Frontal cortex (tissue), 3 donors: ENCODE measurements at regions not wholly inside any gene's neighbourhood (a gene's known extent, or its start where the extent isn't known, plus 50 kb on each side); places are given as distances from the start of the nearest gene placed in this dataset.

Experiments
- DNase-seq, 2 donors: peaks; one replicate each; pipeline ENCODE4 v3.0.0; 2012; ENCODE audit warnings: low spot score in 2 of 2
- FAIRE-seq: peaks from 2 replicates; lab custom pipeline; 2012; peaks lifted over from hg19 to GRCh38; lab: Jason Lieb, UNC
- donor health status: control.
- donor health status: control.
- donor health status: control.

GRCh38 chr18:25875551-25876240 lies 214.7 kb downstream of the SS18 start:
- FAIRE-seq = no peak
- no peak for DNase-seq

GRCh38 chr18:25873833-25874232 lies 216.6 kb downstream of the SS18 start:
- DNase-seq (no peak), FAIRE-seq (no peak)

GRCh38 chr18:25866331-25866730 lies 224.1 kb downstream of the SS18 start:
- DNase-seq = no peak
- no peak for FAIRE-seq

- no peak for DNase-seq
- no peak for FAIRE-seq
Observed at GRCh38 chr18:25862881-25863600, 227.4 kb downstream of the SS18 start.

- no peak for DNase-seq
- FAIRE-seq = no peak
Observed at GRCh38 chr18:25853691-25854433, 236.6 kb downstream of the SS18 start.

GRCh38 chr18:25843791-25844190 lies 246.6 kb downstream of the SS18 start:
- DNase-seq = no peak
- FAIRE-seq = no peak

- DNase-seq = no peak
- no peak for FAIRE-seq
Observed at GRCh38 chr18:25842665-25843064, 247.7 kb downstream of the SS18 start.

- no peak for DNase-seq
- FAIRE-seq = no peak
Observed at GRCh38 chr18:25834061-25834460, 256.4 kb downstream of the SS18 start.

GRCh38 chr18:25832001-25832604 lies 258.3 kb downstream of the SS18 start:
- DNase-seq (peak; percentile 4 to 27), FAIRE-seq (no peak)

GRCh38 chr18:25831301-25831701 lies 259.1 kb downstream of the SS18 start:
- DNase-seq = no peak
- no peak for FAIRE-seq

- no peak for FAIRE-seq
- no peak for DNase-seq
Observed at GRCh38 chr18:25830787-25831186, 259.6 kb downstream of the SS18 start.

- no peak for FAIRE-seq
- no peak for DNase-seq
Observed at GRCh38 chr18:25827961-25828561, 262.4 kb downstream of the SS18 start.

- FAIRE-seq (no peak), DNase-seq (no peak)
Observed at GRCh38 chr18:25827228-25827627, 263.2 kb downstream of the SS18 start.

- no peak for FAIRE-seq
- no peak for DNase-seq
Observed at GRCh38 chr18:25826823-25827222, 263.6 kb downstream of the SS18 start.

GRCh38 chr18:25825979-25826776 lies 264.2 kb downstream of the SS18 start:
- DNase-seq = no peak

GRCh38 chr18:25825056-25825455 lies 265.4 kb downstream of the SS18 start:
- FAIRE-seq = no peak

More at GRCh38 chr18:25825979-25826776, 264.2 kb downstream of the SS18 start:
- FAIRE-seq = no peak

GRCh38 chr18:25819746-25820363 lies 270.6 kb downstream of the SS18 start:
- DNase-seq = no peak

More at GRCh38 chr18:25825056-25825455, 265.4 kb downstream of the SS18 start:
- no peak for DNase-seq

GRCh38 chr18:25818505-25818904 lies 271.9 kb downstream of the SS18 start:
- FAIRE-seq (no peak), DNase-seq (no peak)

More at GRCh38 chr18:25819746-25820363, 270.6 kb downstream of the SS18 start:
- FAIRE-seq = no peak
